Retina (tissue), 1 donor: ENCODE measurements at regions not wholly inside any gene's neighbourhood (a gene's known extent, or its start where the extent isn't known, plus 50 kb on each side); places are given as distances from the start of the nearest gene placed in this dataset.
"Not testable (repeated sequence)": the region's sequence is repeated elsewhere in the genome, so short reads cannot be mapped to it uniquely, and the experiment has no call there.

ENCODE experiments used
- DNase-seq: peaks from one replicate; pipeline ENCODE4 v3.0.0-alpha.2; 2016

DNA sequence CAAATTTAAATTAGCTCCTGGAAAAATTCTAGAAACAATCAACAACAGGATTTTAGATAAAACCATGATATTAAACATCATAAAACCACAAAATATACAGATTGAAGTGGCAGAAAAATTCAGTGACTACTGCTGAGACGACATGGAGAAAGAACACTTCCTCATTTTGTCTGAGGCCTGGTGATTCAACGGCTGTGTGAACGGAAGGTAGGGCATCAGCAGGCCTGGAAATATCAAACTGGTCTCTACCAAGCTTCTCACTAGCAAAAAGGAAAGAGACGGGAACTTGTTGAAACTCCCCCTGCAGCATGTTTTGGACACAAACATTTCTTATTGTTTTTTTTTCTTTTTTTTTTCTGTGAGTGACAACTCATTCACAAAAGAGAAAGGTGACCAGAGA, 58.0 kb upstream of the AHI1 start:
- DNase-seq: no peak

DNA sequence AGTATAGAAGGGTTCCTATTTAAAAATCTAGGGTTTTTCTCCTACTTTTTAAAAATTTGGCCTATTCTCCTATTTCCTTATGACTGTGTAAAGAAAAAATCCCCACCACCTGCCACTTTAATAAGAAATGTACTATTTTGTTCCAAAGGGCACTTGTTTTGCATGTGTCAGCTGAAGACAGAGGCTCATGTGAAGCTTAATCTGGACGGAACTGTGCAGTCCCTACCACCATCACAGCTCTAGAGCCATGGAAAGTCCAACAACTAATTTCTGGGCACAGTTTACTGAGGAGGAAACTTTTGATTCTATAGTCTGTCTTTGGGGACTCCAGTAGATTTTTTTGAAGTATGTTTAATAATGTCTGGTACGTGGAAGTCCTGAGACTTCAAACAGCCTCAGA, 60.0 kb upstream of the AHI1 start:
- DNase-seq: no peak

DNA sequence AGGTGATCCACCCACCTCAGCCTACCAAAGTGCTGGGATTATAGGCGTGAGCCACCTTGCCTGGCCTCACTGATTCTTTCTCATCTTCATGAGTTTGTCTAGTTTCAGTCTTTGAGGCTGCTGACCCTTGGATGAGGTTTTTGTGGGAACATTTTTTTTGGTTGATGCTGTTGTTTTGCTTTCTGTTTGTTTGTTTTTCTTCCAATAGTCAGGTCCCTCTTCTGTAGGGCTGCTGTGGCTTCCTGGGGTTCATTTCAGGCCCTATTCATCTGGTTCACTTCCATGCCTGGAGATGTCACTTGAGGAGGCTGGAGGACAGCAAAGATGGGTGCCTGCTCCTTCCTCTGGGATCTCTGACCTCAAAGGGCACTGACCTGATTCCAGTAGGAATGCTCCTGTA, 68.1 kb upstream of the AHI1 start:
- not testable (repeated sequence) for DNase-seq

DNA sequence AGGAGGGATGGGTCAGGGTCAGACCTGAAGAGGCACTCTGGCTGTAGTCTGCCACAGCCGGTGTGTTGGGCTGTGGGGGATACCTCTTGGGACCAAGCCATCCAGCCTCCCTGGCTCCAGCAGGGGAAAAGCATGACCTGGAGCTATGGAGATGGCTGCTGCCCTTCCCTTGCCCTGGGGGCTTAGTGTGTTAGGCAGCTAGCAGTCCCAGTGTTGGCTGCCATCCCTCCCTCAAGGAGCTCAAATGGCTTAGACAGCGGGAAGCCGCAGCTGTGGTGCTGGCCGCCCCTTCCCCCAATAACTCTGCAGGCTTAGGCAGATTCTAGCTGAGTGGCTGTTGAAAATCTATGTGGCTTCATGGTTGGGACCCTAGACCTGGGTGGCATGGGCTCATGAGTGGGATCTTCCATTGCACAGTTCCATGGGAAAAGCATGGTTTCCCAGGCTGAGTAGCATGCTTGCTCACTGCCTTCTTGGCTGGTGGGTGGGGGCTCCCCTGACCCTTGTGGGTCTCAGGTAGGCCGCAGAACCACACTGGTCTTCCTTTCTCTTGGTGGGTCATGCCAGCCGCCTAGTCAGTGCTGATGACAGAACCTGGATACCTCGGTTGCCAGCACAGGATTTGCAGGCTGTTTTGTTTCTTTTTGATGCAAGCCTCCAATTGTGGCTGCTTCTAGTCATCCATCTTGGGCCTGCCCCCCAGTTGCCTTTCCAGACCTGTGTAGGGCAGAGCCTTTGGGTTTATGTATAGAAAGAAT, 69.0 kb upstream of the AHI1 start:
- DNase-seq: no peak

DNA sequence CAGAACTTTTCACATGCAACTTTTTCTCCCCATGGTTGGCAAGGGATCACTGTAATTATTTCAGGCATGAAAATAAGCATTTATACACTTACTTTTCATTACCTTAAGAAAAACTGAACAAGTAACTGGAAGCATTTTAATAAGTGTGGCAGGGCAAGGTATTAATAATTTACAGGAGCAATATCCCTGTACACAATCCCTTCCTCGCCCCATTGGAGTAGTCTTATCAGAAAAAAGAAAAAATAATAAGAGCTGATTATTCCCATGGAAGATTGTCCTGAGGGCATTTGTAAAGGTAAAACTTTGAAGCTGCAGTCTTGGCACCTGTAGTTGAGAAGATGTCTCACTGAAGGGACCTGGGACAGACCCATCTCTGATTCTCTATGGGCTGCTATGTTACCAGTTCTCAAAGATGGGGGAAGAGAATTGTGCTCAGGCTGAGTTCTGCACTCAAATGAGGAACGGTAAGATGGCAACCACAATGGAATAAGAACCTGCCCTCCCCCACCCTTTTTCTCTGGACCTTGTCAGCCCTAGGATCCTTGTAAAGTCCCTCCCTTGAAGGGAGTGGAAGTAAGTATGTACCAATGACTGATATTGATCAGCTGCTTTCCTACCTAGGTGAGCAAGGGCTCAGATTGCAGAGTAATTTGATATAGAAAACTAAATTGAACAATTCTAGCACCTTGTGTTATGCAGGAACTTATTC, 70.0 kb upstream of the AHI1 start:
- no peak for DNase-seq

DNA sequence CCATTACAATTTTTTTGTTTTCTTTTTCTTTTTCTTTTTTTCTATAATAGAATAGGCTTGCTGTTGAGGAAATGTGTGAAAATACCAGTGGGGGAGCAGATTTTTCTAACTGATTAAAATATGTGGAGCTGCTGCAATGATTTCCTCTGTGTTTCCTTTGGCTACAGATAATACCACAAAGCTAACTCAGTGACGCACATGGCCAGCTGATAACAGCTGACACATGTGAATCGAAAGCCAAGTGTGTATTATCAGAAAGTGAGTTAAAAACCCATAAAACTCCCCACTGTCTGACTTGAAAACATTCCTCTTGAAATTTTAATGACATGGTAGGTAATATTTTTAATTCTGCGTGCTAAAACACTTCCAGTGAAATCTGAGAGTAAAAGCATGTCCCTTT, 70.8 kb upstream of the AHI1 start:
- no peak for DNase-seq

DNA sequence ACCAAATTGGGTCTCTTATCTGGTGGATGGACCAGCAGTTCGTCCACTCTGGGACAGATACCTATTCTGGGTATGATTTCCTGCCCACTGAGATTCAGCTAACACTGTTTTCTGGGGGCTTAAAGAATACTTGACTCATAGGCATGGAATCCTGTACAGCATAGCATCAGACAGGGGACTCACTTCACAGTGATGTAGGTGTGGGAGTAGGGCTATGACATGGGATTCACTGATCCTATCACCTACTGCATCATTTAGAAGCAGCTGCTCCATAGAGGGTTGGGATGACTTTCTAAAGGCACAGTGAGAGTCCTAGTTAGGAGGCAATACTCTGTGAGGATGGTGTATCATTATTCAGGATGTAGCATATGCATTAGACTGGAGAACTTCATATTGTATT, 74.5 kb upstream of the AHI1 start:
- no peak for DNase-seq

DNA sequence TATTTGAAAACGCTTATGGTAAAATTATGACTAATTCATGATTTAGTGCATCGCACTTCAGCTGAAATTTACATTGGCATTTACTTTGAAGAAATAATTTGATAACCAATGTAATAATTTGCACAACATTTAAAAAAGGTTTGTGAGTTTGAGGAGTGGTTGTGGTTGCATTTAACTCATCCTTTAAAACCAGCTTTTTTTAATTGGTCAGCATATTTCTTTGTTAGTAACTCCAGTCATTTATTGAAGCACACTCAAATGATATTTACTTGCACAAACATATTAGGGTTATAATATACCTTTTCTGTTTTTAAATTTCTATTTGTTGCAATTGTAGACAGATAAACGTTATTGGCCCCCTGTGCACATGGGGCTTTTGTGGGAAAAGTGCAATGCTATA, 78.1 kb upstream of the AHI1 start:
- no peak for DNase-seq

DNA sequence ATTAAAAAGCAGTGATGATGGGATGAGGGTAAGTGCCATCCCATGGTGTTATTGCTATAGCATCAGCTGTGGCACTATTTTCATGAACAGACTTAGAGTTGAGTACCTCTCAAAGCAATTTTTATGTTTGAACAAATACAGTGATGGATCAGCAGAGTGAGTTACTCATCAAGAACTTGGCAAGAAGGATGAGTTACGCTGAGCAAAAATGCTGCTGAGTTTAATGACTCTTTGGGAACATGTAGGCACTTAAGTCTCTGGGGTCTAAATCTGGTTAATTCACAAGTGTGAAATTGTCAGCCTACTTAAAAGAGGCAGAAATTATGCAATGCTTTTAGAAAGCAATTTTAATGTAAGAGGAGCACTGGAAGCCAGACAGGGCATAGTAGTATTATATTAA, 78.5 kb upstream of the AHI1 start:
- DNase-seq: no peak

DNA sequence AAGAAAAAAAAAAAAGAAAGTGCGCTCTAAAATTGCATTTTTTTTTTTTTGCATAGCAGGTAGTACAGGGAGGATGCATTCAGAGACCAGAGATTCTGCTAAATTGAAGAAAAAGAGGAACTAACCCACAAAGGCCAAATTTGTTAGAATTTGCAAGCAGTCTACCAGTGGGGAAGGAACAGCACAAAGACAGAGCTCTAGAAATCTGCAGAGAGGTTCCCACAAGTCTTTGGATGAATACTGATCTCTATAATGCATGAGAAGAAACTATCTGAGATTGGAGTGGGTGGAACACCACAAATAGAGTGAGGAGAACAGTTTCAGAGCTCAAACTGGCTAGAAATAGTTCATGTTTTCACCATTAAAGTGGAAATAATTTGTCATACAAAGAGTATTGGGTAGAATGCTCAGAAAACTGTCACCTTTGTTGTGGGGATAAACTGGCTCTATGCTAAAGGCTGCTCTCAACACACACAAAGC, 79.6 kb upstream of the AHI1 start:
- no peak for DNase-seq

DNA sequence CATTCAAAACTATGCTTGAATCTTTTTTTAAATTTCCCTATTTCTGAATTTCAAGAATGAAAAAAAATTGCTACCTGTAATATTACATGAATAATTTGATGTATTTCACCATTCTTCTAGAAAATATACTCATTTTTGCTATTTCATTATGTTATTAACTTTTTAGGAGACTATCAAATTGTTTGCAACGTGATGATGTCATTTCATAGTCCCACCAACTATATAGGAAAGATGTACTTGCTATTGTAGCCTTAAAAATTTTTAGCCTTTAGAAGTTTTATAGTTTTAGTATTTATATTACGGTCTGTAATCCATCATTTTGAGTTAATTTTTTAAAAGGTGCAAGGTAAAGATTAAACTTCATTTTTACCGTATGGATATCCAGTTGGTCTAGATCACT, 81.4 kb upstream of the AHI1 start:
- DNase-seq: no peak

DNA sequence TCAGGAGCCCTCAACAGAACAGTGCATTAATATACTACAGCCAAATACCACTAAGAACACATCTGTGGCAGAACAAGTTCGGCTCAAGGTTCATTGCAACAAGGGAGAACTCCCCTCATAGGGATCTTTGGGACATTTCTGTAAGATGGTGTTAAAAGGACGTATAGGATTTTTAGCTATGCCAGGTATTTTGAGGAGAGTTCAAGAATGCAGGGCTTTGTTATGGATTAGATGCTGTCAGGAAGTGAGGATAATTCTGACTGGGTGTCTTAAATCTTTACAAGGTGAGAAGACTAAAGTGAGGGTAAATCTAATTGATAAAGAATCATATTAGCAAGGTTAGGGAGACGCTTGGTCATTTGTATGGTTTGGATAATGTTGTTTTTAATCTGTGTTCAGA, 83.7 kb upstream of the AHI1 start:
- no peak for DNase-seq

DNA sequence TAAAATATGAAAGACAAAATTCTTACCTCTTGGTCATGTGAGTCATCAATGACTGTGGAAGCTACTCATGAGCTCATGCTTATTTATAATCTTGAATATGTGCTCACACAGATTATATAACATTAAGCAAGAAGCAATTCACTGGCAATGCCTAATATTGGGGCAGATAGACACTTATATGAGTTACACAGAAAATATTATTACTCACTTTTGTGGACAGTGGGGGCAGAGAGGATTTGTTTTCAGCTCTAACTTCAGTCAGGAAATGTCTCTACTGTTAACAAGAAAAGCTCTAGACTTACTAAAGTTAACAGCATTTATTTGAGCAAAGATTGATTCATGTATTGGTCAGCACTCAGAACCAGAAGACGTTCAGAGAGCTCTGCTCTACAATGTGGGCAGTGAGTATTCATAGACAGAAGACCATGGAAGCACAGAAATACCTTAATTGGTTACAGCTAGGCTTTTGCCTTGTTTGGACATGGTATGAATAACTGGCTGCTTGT, 85.8 kb upstream of the AHI1 start:
- DNase-seq: no peak

DNA sequence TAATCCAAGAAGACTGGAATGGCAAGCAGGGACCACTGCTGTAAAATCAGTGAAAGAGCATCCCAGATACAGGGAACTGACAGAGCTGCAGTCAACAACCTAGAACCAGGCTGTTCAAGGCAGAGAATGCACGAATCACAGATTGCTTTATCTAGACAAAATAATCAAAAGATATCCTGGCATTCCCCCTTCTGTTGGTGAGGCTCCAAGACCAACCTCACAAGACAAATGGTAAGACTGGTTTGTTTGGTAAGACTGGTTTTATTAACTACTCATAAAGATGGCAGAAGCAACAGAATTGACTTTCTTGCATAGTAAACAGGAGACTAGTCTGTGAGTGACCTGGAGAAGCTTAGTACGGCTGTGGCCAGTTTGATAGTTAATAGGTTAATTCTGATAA, 88.8 kb upstream of the AHI1 start:
- no peak for DNase-seq

DNA sequence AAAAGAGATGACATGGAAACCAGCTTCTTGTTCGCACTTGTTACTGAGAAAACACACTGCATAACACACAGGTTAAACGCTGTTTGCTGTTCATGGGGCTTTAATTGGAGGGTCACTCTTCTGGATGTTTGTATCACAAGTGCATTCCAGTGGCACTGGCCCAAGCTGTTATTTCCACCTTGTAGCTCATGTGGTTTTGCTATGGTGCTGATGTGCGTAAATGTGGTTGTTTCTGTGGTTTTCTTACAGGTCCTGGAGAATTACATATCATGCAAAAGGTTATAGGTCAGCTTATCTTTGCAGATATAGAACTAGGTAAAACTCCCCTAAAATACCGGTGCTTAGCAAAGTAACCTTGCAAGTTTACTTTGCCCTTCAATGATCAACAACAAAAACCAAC, 89.3 kb upstream of the AHI1 start:
- DNase-seq: no peak

DNA sequence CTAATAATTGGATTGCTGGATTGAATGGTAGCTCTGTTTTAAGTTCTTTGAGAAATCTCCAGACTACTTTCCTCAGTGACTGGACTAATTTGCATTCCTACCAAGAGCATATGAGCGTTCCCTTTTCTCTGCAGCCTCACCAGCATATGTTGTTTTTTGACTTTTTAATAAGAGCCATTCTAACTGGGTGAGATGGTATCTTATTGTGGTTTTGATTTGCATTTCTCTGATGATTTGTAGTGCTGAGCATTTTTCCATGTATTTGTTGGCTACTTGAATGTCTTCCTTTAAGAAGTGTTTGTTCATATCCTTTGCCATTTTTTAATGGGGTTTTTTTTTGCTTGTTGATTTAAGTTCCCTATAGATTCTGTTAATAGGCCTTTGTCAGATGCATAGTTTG, 94.7 kb upstream of the AHI1 start:
- no peak for DNase-seq

DNA sequence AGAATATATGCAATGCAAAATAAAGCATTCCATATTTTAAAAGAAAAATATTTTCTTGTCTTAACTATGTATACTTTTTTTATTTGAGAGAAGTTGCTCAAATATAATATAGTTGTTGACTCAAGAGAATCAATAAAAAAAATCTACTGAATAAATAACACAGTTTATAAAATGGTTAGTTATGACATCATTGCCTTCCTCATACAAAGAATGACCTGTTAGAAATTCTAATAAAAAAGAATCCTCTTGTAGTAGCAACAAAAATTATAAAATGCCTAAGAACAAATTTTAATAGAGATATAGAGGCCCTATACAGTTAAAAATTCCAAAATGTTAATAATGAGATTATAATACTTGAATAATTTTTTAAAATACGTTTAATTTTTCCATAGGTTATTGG, 96.5 kb upstream of the AHI1 start:
- DNase-seq: no peak

DNA sequence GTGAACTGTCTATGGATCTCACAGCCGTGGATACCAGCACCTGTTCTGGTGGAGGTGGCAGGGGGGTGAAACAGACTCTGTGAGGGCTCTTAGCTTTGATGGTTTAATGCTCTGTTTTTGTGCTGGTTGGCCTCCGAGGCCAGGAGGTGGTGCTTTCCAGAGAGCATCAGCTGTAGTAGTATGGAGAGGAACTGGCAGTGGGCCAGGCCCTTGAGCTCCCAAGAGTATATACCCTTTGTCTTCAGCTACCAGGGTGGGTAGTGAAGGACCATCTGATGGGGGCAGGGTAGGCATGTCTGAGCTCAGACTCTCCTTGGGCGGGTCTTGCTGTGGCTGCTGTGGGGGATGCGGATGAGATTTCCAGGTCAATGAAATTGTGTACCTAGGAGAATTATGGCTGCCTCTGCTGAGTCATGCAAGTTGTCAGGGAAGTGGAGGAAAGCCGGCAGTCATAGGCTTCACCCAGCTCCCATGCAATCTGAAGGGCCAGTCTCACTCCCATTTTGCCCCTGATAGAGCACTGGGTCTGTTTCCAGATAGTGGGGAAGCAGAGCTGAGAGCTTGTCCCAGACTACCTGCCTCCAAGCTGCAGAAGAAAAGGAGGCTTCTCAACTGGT, 102.7 kb upstream of the AHI1 start:
- no peak for DNase-seq

DNA sequence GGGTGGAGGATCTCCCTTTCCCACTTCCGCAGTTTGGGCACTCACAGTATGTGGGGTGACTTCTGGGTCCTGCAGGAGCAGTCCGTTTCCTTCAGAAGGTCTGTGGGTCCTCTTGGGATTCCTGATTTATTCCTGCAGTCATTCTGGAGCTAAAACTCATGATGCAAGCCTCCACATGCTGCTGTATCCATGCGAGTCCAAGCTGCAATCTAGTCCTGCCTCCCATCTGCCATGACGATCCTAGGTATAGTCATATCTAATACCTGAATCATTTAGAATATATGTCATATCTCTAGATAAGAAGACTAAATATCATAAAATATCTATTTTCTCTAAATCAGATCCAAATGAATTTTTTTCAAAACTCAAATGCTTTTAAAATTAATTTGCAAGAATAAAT, 103.4 kb upstream of the AHI1 start:
- no peak for DNase-seq

DNA sequence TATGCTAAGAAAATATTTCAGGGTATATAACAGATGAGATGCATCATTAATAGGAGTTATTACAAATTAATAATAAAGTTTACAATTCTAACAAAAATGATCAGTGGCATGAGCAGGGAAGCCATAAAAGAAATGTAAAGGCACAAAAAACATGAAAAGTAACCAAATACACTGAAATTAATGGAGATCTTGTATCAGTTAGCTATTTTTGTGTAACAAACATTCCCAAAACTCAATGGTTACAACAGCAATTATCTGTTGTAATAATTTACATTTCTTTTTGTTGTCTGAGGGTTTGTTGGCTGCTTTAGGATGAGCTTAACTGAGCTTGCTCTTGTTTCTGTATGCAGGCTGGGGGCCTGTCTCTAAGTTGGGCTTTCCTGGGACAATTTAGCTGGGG, 104.3 kb upstream of the AHI1 start:
- DNase-seq: no peak

DNA sequence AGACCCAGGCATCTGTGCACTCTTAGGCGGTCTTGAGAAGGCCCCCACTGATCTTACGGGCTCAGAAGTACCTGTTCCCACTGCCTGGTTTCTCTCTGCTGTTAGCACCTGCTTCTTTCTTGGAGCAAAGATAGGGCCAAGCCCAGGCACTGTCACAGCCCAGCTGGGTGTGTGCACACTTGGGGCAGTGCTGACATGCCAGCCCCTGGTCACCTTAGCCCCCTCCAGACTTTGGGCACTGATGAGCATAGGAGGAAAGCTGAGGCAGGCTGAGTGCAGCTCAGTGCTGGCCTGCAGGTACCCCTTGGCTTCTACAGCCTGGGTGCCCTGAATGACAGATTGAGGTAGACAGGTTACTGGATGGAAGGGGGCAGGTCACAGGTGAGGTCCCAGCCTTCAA, 105.7 kb upstream of the AHI1 start:
- DNase-seq: no peak

DNA sequence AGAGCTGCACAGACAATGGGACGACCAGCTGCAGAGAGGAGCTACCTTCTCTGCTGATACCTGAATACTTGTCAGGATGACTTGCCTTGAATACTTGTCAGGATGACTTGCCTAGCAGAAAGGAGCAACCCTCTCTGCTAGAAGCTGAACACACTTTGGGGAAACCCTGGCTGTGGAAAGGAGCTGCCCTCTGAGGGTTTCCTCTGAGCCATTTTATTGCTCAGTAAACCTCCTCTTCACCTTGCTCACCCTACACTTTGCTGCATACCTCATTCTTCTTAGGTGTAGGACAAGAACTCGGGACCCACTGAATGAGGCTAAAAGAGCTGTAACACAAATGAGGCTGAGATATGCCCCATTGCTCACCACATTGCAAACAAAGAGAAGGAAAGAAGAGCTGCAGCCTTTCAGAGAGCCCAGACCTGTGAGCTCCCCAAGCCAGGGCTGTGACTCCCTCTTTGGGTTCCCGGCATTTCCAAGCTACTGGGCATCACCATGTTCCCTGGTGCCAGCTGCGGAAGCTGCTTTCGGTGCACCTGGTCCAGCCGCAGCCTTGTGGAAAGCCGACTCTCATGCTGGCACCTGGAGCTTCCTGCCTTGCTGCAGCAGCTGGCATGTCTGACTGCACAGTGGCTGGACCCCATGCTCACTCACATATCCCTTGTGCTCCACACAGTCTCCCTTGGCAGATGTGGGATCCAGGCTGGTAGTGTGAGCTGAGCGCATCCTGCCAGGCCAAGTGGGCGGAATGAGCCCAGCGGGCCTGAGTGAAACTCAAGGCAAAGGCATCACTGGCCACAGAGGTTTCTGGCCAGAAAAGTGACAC, 106.7 kb upstream of the AHI1 start:
- DNase-seq: no peak

DNA sequence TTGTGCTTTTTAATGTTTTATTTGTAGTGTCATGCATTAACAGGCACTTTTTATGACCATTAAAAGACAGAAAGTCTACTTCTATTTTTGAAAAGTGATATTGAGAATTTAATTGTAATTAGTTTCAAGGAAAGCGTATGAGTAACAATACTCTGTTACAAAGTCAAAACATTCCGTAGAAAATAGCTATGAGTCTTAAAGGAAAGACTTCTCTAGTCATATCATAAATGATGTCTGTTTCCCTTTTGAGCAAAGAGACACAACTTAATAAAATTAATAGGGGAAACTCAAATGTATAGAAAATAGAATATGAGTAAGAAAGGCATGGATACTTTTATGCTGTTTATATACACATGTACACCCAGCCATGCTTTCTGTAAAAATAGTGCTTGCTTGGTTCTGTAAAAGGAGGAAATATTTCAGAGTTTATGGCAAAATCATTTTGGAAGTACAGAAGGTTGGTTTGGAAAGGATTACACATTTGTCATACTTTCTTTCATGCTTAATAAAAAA, 107.8 kb upstream of the AHI1 start:
- DNase-seq: no peak
